ENCODE measurements at regions not wholly inside any gene's neighbourhood (a gene's known extent, or its start where the extent isn't known, plus 50 kb on each side); places are given as distances from the start of the nearest gene placed in this dataset.

GRCh38 chr7:96415293-96415940 is 93.5 kb upstream of the SLC25A13 start:
- DNase-seq (ENCODE audit: low read depth, low spot score) = no peak

More at GRCh38 chr7:96415293-96415940, 93.5 kb upstream of the SLC25A13 start:
- no peak for FAIRE-seq
- BruUV-seq (replicated peaks) = no TSS peak
- TF ChIP-seq JUN (IDR thresholded peaks at IDR 0.05; ENCODE audit: borderline replicate concordance, insufficient read depth, insufficient read length, low read depth) (no peak), MAX (IDR thresholded peaks at IDR 0.05; ENCODE audit: insufficient read depth, insufficient read length) (no peak), EZH2 (IDR thresholded peaks at IDR 0.05; ENCODE audit: borderline replicate concordance, low read depth, low read length, severe bottlenecking) (no peak), MYC (IDR thresholded peaks at IDR 0.05; ENCODE audit: low read depth, low read length) (no peak), CTCF (IDR thresholded peaks at IDR 0.05; ENCODE audit: extremely low read depth in 1 of 2, insufficient read depth in 1 of 2, low read depth in 1 of 2, low read length in 2 of 2) (no peak)
- POLR2A ChIA-PET = no interaction called here
- Histone ChIP-seq H3K9me3 (replicated peaks; ENCODE audit: control insufficient read depth, insufficient read depth, low read length) (no peaks in the 10 kb centered on the region), H3K4me1 (ENCODE audit: control insufficient read depth, extremely low read depth, insufficient read depth, low read length) (peaks cover under 1% of the 10 kb centered on the region), H3K9me1 (replicated peaks; ENCODE audit: control insufficient read depth, extremely low read depth, insufficient read depth, low read length) (no peaks in the 10 kb centered on the region), H3K4me3 (replicated peaks in 1 of 3; ENCODE audit: insufficient read depth in 1 of 3, low read depth in 1 of 3, low read length in 3 of 3) (no peak overlapping the region), H2AFZ (ENCODE audit: low read depth, low read length) (no peak overlapping the region), H4K20me1 (replicated peaks; ENCODE audit: control insufficient read depth, extremely low read depth, insufficient read depth, low read length) (no peaks in the 10 kb centered on the region), H3K27me3 (ENCODE audit: control insufficient read depth in 2 of 2, insufficient read depth in 2 of 2, low read length in 2 of 2) (no peaks in the 10 kb centered on the region), H3K9ac (replicated peaks; ENCODE audit: extremely low read depth, insufficient read depth, low read length) (no peak overlapping the region), H3K36me3 (ENCODE audit: control insufficient read depth in 2 of 2, extremely low read depth in 1 of 2, insufficient read depth in 2 of 2, low read length in 2 of 2) (no peaks in the 10 kb centered on the region), H3K4me2 (ENCODE audit: insufficient read depth, low read length) (no peak overlapping the region), H3K27ac (ENCODE audit: insufficient read depth, low read depth, low read length) (no peak overlapping the region), H3K79me2 (ENCODE audit: control insufficient read depth, insufficient read depth, low read length) (no peaks in the 10 kb centered on the region)
- CTCF ChIA-PET = interaction anchor here (1.0 kb wide), 1 partner anchor 12 kb away, joined by 3 read pairs; no protein-coding TSS in a partner anchor
- intact Hi-C loops (cut with micrococcal nuclease) = loop anchor here (1.0 to 5.0 kb wide), 4 partner anchors 94 to 612 kb away; no protein-coding TSS in a partner anchor
- dilution Hi-C loops (cut with MboI; ENCODE audit: extremely low pct_ligation_motif_present, low sequenced_read_pairs) = no loop called here
